ENCODE measurements at regions not wholly inside any gene's neighbourhood (a gene's known extent, or its start where the extent isn't known, plus 50 kb on each side); places are given as distances from the start of the nearest gene placed in this dataset.
"Not testable (repeated sequence)": the region's sequence is repeated elsewhere in the genome, so short reads cannot be mapped to it uniquely, and the experiment has no call there.

DNA sequence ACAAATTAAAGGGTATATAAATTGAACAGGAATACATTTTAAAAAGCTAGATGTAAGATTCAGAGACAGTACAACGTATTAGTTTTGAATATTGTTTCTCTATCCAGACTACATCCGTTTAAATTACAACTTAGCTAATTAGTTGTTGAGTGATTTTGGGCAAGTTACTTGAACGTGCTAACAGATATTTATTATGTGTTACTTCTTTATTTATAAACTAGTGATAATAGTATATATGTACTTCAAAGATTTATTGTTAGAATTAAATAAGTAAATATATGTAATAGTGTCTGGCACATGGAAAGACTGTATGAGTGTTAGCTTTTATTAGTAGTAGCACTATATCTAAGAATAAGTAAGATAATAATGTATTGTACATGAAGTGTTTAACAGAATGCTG is 92.0 kb upstream of the GBE1 start:
- no peak for DNase-seq (ENCODE audit: low spot score)

DNA sequence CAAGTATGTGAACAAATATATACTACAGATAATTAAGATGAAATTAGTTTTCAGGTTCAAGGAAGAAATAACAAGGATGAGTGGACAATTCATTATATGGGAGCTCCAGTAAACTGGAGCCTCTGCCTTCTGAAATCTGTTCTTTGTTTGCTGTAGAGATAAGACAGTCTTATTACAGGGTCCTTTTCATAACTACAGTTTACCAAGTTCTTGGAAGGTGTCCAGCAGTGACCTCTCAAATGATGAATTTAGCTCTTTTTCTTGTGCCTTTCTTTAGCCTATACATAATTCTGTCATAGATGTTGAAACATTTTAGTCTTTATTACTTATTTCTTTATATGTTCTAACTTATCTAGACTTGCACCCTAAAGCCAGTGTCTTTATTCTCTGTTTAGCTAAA is 89.7 kb upstream of the GBE1 start:
- no peak for DNase-seq (ENCODE audit: low spot score)

DNA sequence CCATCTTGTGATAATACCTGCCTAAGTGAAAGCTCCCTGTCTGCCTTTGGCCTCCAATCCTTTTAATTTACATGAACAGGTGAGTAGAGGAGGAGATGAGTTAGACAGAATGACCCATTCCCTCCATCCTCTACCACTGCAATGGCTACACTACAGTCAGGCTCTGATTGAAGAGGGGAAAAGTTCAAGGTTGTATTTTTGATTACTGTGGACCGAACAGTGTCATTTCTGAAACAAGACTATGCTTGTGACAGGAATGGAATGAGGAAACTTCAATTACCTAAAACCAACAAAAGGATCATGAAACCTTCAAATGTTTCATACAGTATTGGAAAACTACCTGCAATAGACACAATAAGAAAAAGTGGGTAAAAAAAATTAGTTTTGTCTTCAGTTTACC is 85.5 kb upstream of the GBE1 start:
- DNase-seq (ENCODE audit: low spot score): no peak

DNA sequence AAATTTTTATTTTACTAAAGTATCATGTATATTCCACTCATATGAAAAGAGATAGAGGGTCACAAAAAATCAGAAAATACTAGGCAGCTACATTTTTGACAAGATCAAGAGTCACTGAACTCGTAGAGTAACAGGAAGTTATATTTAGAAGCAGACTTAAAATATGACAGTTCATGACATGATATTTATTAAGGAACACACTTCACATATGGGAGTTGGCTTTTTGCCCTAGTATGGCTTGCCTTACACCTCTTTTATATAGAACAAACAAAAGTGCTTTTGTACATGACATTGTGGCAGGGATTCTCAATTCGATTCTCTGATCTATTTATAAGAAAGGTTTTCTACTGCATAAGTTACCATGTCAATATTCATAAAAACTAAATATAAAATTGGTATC is 80.1 kb upstream of the GBE1 start:
- no peak for DNase-seq (ENCODE audit: low spot score)

DNA sequence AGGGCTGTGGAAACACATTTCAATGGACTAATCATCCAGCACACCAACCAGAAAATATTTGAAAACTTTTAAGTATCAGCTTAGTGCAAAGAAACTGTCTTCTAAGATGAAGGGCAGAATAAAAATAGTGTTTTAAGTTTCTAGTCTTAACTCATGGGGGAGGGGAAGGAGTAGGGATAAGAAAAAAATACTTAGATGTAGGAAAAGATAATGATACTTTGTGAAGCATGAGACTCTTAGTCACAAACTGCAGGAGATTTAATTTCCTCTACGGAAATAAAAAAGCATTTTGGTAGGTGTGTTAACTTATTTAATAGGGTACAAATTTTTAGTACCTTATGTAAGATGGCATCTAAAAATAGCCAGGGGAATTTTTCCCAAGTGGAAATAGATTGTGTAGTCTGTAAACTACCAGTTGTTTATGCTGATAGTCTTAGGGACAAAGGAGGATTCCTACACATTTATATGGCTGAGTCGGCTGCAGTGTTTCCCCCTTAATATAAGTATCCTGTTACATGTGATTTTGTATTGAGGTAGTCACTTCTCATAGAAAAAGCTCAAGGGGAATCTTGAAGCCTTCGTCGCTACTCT is 78.2 kb upstream of the GBE1 start:
- no peak for DNase-seq (ENCODE audit: low spot score)

DNA sequence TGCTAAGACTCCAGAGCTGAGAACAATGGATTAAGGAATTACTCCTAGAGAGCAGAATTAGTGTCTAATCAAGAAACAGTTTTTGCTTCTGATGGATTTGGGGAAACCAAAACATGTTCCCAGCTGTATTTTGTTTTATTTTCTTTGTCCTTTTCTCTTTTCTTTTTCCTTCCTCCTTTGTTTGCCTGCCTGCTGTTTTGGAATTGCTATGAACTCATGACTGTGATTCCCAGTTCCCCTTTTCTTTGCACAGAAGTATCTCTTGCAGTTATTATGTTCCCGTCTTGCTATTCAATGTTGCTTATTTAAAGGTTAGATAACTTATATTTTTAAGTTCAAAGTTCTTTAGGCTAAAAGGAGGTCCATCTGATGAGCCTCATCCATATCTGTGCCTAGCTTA is 77.0 kb upstream of the GBE1 start:
- no peak for DNase-seq (ENCODE audit: low spot score)

DNA sequence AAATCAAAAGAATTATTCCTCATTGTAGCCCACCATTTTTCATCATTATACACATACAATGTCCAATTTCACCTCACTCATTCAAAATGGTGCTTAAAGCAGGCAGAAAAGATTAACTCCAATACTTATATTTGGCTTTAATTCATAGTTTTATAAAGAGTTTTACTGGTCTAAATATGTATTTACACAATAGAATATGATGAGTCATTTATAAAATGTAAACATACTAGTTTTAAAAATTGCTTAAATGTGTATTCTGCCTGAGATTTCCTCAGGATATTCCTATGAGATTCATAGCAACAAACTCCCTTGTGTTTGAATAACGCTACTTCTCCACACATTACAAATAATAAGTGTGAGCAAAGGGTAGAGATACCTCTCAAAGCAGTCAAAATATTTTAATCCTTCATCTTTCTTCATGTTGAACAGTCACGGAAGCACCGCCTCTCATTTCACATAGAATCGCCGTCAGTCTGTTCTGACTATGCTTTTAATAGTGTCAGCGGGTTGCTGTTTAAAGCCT is 75.7 kb upstream of the GBE1 start:
- no peak for DNase-seq (ENCODE audit: low spot score)

DNA sequence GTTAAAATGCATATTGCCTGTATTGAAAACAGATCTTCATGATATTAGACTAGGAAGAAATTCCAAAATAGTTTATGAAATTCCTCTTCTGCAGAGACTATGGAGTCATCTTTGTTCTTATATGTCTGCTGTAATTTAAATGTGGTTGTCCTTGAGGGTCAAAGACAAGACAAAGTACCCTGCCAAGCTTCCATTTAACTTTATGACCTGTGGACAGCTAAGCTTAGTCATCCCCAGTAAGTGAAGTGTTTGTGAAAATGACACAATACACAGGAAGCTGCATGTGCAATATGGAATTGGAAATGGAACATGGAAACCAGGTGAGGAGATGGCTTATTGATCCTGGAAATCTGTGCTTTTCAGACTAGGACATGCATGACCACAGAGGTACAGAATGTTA is 68.5 kb upstream of the GBE1 start:
- DNase-seq (ENCODE audit: low spot score): peak; percentile 2

DNA sequence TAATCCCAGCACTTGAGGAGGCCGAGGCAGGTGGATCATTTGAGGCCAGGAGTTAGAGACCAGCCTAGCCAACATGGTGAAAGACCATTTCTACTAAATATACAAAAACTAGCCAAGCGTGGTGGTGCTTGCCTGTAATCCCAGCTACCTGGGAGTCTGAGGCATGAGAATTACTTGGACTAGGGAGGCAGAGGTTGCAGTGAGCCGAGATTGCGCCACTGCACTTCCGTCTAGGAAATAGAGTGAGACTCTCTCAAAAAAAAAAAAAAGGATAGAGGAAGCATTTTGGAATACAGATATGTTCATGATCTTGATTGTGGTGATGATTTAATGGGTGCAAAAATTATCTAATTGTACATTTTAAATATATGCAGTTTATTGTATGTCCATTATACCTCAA is 67.8 kb upstream of the GBE1 start:
- DNase-seq (ENCODE audit: low spot score): not testable (repeated sequence)

DNA sequence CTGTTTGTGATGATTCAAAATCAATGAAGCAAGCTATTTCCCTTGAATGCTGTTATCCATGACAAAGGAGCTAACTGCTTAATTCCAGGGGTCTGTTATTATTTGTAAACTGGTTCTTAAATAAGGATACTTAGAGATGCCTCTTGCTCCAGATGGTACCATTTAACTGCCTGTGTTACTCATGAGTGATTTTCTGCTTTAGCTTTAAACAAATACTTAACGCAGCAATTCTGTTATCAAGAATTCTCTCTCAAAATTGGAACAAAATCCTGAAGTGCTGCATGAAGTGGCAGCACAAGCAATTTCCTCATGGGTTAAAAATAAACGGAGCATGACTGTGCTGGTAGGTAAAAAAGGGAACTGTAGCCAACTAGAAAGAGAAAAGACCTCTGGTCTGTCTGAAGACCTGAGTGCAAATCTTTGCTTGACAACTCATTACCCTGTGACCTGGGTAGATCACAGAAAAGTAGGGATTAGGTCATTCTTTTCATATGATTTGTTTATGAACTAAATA is 62.5 kb upstream of the GBE1 start:
- DNase-seq (ENCODE audit: low spot score): peak; percentile 72

DNA sequence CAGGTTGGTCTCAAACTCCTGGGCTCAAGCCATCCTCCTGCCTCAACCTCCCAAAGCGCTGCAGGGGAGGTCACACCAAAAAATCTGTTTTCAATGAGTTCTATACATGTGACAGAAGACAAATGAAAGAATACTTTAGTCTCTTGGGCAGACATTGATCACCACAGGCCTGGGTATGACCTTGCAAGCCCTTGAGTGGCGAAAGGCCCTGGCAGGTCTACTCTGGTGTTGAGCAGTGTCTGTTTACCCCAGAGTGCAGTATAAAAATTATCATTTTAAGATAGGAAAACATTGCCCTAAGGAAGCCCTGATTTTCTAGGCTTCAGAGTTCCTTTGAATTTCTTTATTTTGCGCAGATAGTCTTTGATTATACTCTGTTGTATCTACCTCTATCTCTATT is 61.6 kb upstream of the GBE1 start:
- DNase-seq (ENCODE audit: low spot score): no peak

DNA sequence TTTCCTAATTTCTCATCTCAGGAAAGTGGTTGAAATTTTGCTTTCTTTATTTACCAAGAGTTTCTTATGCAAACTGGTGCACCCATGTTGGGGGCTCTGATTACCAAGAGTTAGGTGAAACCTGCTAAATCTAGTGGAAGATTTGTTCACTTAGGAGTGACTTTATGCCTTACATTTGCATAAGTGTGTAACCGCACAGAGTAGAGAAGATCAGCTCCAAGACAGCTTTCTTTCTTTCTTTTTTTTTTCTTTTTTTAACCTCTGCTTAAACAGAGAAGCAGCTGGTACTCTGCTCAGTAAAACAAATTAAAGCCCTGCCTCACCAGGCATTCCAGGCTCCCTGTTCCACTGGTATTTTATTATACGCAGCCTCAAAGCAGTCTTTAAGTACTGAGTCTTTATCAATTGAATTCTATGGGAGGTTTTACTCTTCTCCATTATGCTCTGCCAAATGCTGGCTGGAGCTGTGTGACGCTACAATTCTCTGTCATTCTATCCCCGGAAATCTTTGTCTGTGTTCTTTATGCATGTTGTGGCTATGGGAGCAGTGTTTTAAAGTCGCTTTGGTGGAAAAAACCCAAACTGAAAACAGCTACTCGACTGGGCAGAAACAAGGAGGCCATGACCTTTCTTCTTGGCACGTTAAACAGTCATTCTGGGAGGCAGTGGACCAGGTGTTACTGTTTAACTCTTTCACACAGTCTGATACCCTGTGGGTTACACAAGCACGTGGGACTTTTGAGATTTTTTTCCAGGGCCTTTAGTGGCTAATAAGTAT is 55.2 kb upstream of the GBE1 start:
- peak; percentile 79 for DNase-seq (ENCODE audit: low spot score)

DNA sequence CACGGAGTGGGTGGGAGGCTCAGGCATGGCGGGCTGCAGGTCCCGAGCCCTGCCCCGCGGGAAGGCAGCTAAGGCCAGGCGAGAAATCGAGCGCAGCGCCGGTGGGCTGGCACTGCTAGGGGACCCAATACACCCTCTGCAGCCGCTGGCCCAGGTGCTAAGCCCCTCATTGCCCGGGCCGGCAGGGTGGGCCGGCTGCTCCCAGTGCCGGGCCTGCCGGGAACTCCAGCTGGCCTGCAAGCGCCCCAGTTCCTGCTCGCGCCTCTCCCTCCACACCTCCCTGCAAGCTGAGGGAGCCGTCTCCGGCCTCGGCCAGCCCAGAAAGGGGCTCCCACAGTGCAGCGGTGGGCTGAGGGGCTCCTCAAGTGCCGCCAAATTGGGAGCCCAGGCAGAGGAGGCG is 50.7 kb upstream of the GBE1 start:
- not testable (repeated sequence) for DNase-seq (ENCODE audit: low spot score)

All from kidney tubule cell (primary cell).